ENCODE measurements at regions not wholly inside any gene's neighbourhood (a gene's known extent, or its start where the extent isn't known, plus 50 kb on each side); places are given as distances from the start of the nearest gene placed in this dataset.

GRCh38 chr10:62625484-62625883 is 179.0 kb upstream of the ADO start:
- Mint-ChIP-seq H3K4me3 (no peak overlapping the region), H3K4me1 (peaks cover 40 to 50% of the 10 kb centered on the region in 2 experiments), H3K27me3 (ENCODE audit: low read depth) (no peaks in the 10 kb centered on the region), H3K9me3 (no peaks in the 10 kb centered on the region), H3K36me3 (ENCODE audit: insufficient read depth in 1 of 3, low read depth in 3 of 3) (peaks cover 0 to under 1% (median 0%) of the 10 kb centered on the region in 3 experiments; a peak in 2 of 7 replicates), H3K27ac (no peak overlapping the region; a peak in 1 of 7 replicates)
- Histone ChIP-seq H3K79me2 (ENCODE audit: insufficient read depth, low read length) (no peaks in the 10 kb centered on the region), H2AFZ (ENCODE audit: low read length) (no peak overlapping the region), H3K18ac (ENCODE audit: insufficient read length, low read depth, low read length) (no peak overlapping the region), H3K4me2 (ENCODE audit: insufficient read depth, insufficient read length, low read length) (no peak overlapping the region), H2BK12ac (ENCODE audit: insufficient read length, low read depth, low read length) (no peak overlapping the region), H4K91ac (ENCODE audit: insufficient read length, low read depth, low read length) (no peak overlapping the region), H2BK120ac (ENCODE audit: low read depth, low read length, poor library complexity, severe bottlenecking) (no peak overlapping the region), H3K27ac (ENCODE audit: insufficient read length, low read depth, low read length) (no peak overlapping the region), H4K8ac (replicated peaks; ENCODE audit: insufficient read length, low read depth, low read length) (no peak overlapping the region), H3K9me3 (ENCODE audit: control insufficient read depth, low read depth, low read length) (no peaks in the 10 kb centered on the region), H3K4ac (ENCODE audit: low read depth, low read length) (no peak overlapping the region), H4K5ac (ENCODE audit: insufficient read length, low read depth, low read length) (no peak overlapping the region), H2BK15ac (ENCODE audit: low read depth, low read length) (no peak overlapping the region), H3K9ac (ENCODE audit: extremely low read depth, insufficient read length, low read length) (no peak overlapping the region), H3K14ac (ENCODE audit: insufficient read depth, low read length) (no peak overlapping the region), H3K4me1 (ENCODE audit: insufficient read depth, low read length) (peaks cover 6% of the 10 kb centered on the region; the same call in 1 of the 2 replicates), H3K23me2 (ENCODE audit: insufficient read length, low read depth, low read length, poor library complexity, severe bottlenecking) (no peaks in the 10 kb centered on the region), H3K56ac (ENCODE audit: insufficient read length, low read depth, low read length) (no peak overlapping the region), H3T11ph (ENCODE audit: low read length) (no peak overlapping the region), H3K23ac (ENCODE audit: insufficient read length, low read depth, low read length) (no peak overlapping the region), H3K79me1 (ENCODE audit: insufficient read depth, low read depth, low read length, poor library complexity, severe bottlenecking) (no peaks in the 10 kb centered on the region), H4K20me1 (ENCODE audit: control insufficient read depth, insufficient read depth, insufficient read length) (no peaks in the 10 kb centered on the region), H2BK5ac (ENCODE audit: insufficient read length, low read length) (no peak overlapping the region), H2BK20ac (ENCODE audit: low read depth, low read length, poor library complexity, severe bottlenecking) (no peak overlapping the region), H3K27me3 (ENCODE audit: insufficient read depth, low read length) (no peaks in the 10 kb centered on the region), H2AK5ac (ENCODE audit: insufficient read length, low read length) (no peak overlapping the region)
- TF ChIP-seq CTCF (conservative IDR thresholded peaks at IDR 0.05) = no peak
- no CpG with 5 or more reads among the region's 2 CpGs for WGBS (ENCODE audit: extremely low coverage, insufficient read length, low lambda C conversion rate)
- no peak for DNase-seq

Data from H9 (cell line).